NB4 (cell line): ENCODE measurements at regions not wholly inside any gene's neighbourhood (a gene's known extent, or its start where the extent isn't known, plus 50 kb on each side); places are given as distances from the start of the nearest gene placed in this dataset.
"Not testable (repeated sequence)": the region's sequence is repeated elsewhere in the genome, so short reads cannot be mapped to it uniquely, and the experiment has no call there.

ENCODE experiments used
- POLR2A ChIP-seq: IDR thresholded peaks from 2 replicates; pipeline ENCODE4 v1.6.1; 2011; ENCODE audit warnings: mild to moderate bottlenecking; ENCODE audit not compliant: insufficient read length; ENCODE audit errors: extremely low read depth
- TF ChIP-seq, protein P1 (sequence below): IDR thresholded peaks from one replicate; pipeline ENCODE4 v1.5.1; 2012; ENCODE audit warnings: low read depth, low read length

DNA sequence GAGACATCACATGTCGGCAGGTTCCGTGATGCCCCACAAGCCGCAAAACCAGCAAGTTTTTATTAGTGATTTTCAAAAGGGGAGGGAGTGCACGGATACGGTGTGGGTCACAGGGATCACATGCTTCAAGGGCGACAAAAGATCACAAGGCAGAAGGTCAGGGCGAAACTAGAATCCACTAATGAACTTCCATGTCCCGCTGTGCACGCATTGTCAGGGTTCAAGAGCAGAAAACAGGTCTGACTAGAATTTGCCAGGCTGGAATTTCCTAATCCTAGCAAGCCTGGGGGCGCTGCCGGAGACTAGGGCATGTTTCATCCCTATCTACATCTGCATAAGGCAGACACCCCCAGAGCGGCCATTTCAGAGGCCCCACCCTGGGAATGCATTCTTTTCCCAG lies 225.2 kb downstream of the NPHP4 start:
- TF ChIP-seq, protein P1, sequence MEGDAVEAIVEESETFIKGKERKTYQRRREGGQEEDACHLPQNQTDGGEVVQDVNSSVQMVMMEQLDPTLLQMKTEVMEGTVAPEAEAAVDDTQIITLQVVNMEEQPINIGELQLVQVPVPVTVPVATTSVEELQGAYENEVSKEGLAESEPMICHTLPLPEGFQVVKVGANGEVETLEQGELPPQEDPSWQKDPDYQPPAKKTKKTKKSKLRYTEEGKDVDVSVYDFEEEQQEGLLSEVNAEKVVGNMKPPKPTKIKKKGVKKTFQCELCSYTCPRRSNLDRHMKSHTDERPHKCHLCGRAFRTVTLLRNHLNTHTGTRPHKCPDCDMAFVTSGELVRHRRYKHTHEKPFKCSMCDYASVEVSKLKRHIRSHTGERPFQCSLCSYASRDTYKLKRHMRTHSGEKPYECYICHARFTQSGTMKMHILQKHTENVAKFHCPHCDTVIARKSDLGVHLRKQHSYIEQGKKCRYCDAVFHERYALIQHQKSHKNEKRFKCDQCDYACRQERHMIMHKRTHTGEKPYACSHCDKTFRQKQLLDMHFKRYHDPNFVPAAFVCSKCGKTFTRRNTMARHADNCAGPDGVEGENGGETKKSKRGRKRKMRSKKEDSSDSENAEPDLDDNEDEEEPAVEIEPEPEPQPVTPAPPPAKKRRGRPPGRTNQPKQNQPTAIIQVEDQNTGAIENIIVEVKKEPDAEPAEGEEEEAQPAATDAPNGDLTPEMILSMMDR, result not testable (repeated sequence)
- not testable (repeated sequence) for TF ChIP-seq POLR2A
